SKM-1 (cell line): ENCODE measurements at regions not wholly inside any gene's neighbourhood (a gene's known extent, or its start where the extent isn't known, plus 50 kb on each side); places are given as distances from the start of the nearest gene placed in this dataset.
"Not testable (repeated sequence)": the region's sequence is repeated elsewhere in the genome, so short reads cannot be mapped to it uniquely, and the experiment has no call there.

Experiments
- DNase-seq: peaks from one replicate; lab custom pipeline; 2025; ENCODE audit not compliant: unreplicated experiment; lab: John Stamatoyannopoulos, UW

DNA sequence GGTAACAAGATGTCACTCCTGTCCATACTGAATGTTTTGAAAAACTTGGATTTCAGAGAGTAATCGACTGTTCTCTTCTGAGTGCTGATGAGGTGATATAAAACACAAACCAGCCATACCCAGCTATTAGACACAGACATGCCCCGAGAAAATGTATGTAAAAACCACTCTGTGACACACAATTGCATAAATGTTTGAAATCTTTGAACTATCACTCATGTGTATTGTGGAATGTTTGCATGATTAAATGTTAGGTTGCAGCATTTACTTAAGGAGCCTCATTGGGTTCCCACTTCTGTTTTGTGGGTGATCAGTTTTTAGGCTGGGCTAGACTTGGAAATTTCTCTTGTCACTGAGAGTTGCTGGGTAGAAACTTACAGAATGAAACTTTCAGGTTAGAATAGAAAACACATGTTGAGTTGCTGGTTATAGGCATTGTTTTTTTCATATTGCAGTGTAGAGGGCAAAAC lies 270.4 kb upstream of the B3GALT2 start:
- no peak for DNase-seq

- DNase-seq, result no peak
Measured at GRCh38 chr1:193451606-193452005, 265.2 kb upstream of the B3GALT2 start.

GRCh38 chr1:193451001-193451400 lies 264.6 kb upstream of the B3GALT2 start:
- peak; percentile 75 for DNase-seq

DNA sequence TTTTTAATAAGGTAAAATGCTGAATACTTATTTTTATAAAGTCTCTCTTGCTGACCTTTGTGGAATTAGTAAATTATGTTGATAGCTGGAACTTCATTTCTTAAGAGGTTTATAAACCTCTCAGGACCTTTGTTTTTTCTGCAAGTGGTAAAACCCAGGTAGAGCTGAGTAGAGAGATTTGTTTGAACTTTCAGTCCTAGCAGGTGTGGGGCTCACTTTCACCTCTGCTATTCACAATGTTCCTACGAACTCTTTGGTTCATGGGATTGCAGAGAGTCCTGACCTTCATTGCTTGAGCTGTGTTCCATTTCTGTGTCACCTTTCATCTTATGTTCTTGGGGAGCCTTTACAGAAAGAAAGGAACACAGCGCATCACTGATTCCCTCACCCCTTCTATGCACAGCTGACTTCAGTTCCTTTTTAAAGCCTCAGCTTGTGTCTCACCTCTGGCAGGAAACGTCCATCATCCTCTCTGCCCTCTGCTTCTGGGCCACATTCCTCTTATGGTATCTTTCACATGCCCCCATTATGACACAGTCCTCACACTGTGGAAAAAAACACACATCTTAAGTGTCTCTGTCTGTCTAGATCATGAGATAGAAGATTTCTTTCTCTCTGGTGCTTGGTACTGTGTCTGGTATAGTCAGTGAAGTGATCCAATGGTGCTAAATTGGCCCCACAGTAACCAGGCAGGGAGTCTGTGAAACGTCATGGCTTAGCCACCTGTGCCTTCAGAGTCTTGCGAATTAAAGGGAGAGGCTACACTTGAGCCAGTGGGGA lies 262.5 kb upstream of the B3GALT2 start:
- no peak for DNase-seq

- DNase-seq, result no peak
Measured at GRCh38 chr1:193443886-193444285, 257.5 kb upstream of the B3GALT2 start.

DNA sequence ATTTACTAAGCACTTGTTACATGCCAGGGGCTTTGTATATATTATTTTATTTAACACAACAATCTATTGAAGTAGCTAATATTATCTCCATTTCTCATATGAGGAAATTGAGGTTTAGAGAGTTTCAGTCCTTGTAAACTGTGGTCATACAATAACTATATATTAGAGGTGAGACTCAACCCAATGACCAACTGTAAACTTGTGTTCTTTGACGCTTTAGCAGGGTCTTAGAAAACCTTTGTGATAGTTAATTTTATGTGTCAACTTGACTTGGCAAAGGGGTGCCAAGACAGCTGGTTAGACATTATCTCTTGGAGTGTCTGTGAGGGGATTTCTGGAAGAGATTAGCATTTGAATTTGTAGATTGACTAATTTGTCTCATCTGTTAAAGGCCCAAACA lies 252.4 kb upstream of the B3GALT2 start:
- DNase-seq, result no peak

- no peak for DNase-seq
Measured at GRCh38 chr1:193438312-193438711, 251.9 kb upstream of the B3GALT2 start.

- DNase-seq, result no peak
Measured at GRCh38 chr1:193437785-193438184, 251.4 kb upstream of the B3GALT2 start.

DNA sequence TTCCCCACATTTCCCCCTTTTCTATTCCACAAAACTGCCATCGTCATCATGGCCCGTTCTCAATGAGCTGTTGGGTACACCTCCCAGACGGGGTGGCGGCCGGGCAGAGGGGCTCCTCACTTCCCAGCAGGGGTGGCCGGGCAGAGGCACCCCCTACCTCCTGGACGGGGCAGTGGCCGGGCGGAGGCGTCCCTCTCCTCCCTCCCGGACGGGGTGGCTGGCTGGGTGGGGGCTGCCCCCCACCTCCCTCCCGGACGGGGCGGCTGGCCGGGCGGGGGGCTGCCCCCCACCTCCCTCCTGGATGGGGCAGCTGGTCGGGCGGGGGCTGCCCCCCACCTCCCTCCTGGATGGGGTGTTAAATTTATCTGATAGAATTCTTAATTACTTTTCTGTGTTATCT lies 250.9 kb upstream of the B3GALT2 start:
- not testable (repeated sequence) for DNase-seq

DNA sequence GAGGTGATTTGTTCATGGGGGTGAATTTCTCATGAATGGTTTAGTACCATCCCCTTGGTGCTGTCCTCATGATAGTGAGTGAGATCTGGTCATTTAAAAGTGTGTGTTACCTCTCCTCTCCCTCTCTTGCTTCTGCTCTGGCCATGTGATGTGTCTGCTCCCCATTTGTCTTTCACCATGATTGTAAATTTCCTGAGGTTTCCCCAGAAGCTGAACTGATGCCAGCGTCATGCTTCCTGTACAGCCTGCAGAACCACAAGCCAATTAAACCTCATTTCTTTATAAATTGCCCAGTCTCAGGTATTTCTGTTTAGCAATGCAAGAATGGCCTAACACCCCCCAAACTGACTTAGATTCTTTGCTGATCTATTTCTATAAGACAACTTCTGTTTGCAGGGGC lies 249.4 kb upstream of the B3GALT2 start:
- no peak for DNase-seq

- DNase-seq, result no peak
Measured at GRCh38 chr1:193434319-193434718, 247.9 kb upstream of the B3GALT2 start.

GRCh38 chr1:193433599-193433998 lies 247.2 kb upstream of the B3GALT2 start:
- no peak for DNase-seq

- no peak for DNase-seq
Measured at GRCh38 chr1:193432979-193433587, 246.7 kb upstream of the B3GALT2 start.

GRCh38 chr1:193431265-193431977 lies 245.0 kb upstream of the B3GALT2 start:
- DNase-seq, result no peak

- DNase-seq, result no peak
Measured at GRCh38 chr1:193427524-193427923, 241.1 kb upstream of the B3GALT2 start.

DNA sequence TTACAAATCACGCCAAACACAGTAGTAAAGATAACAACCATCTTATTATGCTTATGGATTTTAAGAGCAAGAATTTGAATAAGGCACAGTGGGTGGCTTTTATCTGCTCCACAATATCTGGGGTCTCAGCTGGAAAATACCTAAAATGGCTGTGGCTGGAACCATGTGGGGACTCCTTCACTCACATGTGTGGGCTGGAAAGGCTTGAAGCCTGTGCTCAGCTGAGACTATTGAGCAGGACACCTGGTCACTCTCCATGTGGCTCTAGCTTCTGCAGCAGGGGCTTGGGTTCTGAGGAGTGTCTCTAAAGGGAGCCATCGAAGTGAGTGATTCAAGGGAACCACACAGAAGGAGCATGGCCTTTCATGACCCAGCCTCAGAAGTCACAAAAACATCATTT lies 239.6 kb upstream of the B3GALT2 start:
- DNase-seq, result no peak

DNA sequence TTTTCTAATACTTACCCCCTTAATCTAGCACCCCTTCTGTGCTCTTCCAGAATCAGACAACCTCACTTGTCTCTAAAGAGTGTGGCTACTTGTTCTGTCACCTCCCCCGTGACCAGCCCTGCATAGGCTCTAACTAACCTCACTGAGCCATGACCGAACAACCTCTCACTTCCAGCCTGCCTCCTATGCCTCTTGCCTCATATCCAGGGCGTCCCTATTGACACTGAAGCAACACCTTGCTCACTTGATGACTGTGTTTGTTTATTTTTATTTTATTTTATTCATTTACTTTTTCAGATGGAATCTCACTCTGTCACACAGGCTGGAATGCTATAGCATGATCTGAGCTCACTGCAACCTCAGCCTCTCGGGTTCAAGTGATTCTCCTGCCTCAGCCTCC lies 235.1 kb upstream of the B3GALT2 start:
- DNase-seq, result no peak

DNA sequence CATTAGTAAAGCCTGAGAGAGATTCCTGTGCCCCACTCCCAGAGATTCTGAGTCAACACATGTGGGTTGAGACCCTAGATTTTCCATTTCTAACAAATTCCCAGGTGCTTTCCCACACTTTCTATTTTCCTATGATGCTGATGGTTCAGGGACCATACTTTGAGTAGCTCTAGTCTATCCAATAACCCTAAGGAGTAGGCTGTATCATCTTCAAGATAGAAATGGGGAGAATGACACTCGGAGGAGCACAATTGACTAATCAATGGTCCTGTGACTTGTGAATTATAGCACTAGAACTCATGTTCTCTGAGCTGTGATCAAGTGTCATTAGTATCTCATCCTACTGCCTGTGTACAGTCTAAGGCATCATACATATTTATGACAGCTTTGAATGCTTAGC lies 232.9 kb upstream of the B3GALT2 start:
- DNase-seq, result no peak

DNA sequence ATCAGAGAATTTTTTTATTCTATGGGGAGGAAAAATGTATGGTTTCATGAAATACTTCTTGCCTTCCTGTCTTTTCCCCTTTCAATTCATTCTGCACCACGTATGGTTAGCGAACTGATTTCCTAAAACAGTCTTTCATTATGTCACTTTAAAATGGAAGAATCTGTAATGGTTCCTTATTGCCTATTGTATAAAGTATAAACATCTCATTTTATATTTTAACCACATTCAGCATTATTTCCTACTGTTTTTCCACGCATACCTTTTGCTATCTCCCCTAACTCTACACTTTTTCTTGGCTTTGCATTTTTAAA lies 232.3 kb upstream of the B3GALT2 start:
- no peak for DNase-seq

GRCh38 chr1:193417945-193418744 lies 231.7 kb upstream of the B3GALT2 start:
- no peak for DNase-seq

DNA sequence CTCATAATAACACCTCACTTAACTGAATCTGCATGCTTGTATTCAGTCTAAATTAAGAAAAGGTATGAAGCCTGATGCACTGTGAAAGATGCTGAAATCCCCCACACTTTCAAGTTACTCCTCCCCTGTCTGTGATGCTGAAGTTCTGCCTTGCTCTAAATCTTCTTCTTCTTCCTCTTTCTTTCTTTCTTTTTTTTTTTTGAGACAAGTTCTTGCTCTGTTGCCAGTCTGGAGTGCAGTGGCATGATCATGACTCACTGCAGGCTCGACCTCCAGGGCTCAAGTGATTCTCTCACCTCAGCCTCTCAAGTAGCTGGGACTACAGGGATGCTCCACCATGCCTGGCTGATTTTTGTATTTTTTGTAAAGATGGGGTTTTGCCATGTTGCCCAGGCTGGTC lies 231.0 kb upstream of the B3GALT2 start:
- no peak for DNase-seq
